ENCODE measurements at regions not wholly inside any gene's neighbourhood (a gene's known extent, or its start where the extent isn't known, plus 50 kb on each side); places are given as distances from the start of the nearest gene placed in this dataset.

- H3K4me1 ChIP-seq (ENCODE audit: insufficient read depth, low read length, severe bottlenecking) = no peaks in the 10 kb centered on the region
Observed at GRCh38 chrX:10851809-10852208, 231.4 kb upstream of the MID1 start.

GRCh38 chrX:10854594-10854993 is 234.2 kb upstream of the MID1 start:
- Histone ChIP-seq H3K4me1 (ENCODE audit: insufficient read depth, low read length, severe bottlenecking) (no peaks in the 10 kb centered on the region), H3K4me3 (ENCODE audit: low read depth, low read length, poor library complexity, severe bottlenecking) (no peak overlapping the region), H3K27me3 (ENCODE audit: insufficient read depth, low read length) (no peaks in the 10 kb centered on the region), H3K9ac (ENCODE audit: low read length) (no peak overlapping the region), H3K79me2 (ENCODE audit: insufficient read depth, low read length) (no peaks in the 10 kb centered on the region), H3K4me2 (ENCODE audit: low read length) (no peak overlapping the region), H3K36me3 (ENCODE audit: insufficient read depth, low read length) (no peaks in the 10 kb centered on the region), H4K20me1 (ENCODE audit: insufficient read depth, low read length) (no peaks in the 10 kb centered on the region), H3K9me3 (ENCODE audit: low read length) (no peaks in the 10 kb centered on the region), H3K9me2 (ENCODE audit: low read depth, low read length) (no peaks in the 10 kb centered on the region), H3F3A (ENCODE audit: insufficient read depth, low read length) (no peaks in the 10 kb centered on the region), H2AFZ (ENCODE audit: low read length) (no peak overlapping the region), H3K27ac (ENCODE audit: low read depth, low read length, poor library complexity, severe bottlenecking) (no peak overlapping the region)
- TF ChIP-seq CTCF (IDR thresholded peaks at IDR 0.05; ENCODE audit: low read length) = no peak
- TF ChIP-seq EZH2 (IDR thresholded peaks at IDR 0.05; ENCODE audit: borderline replicate concordance, low read length) = no peak

More at GRCh38 chrX:10851809-10852208, 231.4 kb upstream of the MID1 start:
- Histone ChIP-seq H3K27ac (ENCODE audit: low read depth, low read length, poor library complexity, severe bottlenecking) (no peak overlapping the region), H3F3A (ENCODE audit: insufficient read depth, low read length) (no peaks in the 10 kb centered on the region), H3K9ac (ENCODE audit: low read length) (no peak overlapping the region), H2AFZ (ENCODE audit: low read length) (no peak overlapping the region), H3K4me3 (ENCODE audit: low read depth, low read length, poor library complexity, severe bottlenecking) (no peak overlapping the region), H3K9me2 (ENCODE audit: low read depth, low read length) (no peaks in the 10 kb centered on the region), H3K4me2 (ENCODE audit: low read length) (no peak overlapping the region), H4K20me1 (ENCODE audit: insufficient read depth, low read length) (no peaks in the 10 kb centered on the region), H3K9me3 (ENCODE audit: low read length) (no peaks in the 10 kb centered on the region), H3K36me3 (ENCODE audit: insufficient read depth, low read length) (no peaks in the 10 kb centered on the region), H3K27me3 (ENCODE audit: insufficient read depth, low read length) (no peaks in the 10 kb centered on the region), H3K79me2 (ENCODE audit: insufficient read depth, low read length) (no peaks in the 10 kb centered on the region)
- TF ChIP-seq EZH2 (IDR thresholded peaks at IDR 0.05; ENCODE audit: borderline replicate concordance, low read length) (no peak), CTCF (IDR thresholded peaks at IDR 0.05; ENCODE audit: low read length) (no peak)

- Histone ChIP-seq H3K27ac (ENCODE audit: low read depth, low read length, poor library complexity, severe bottlenecking) (no peak overlapping the region), H3K79me2 (ENCODE audit: insufficient read depth, low read length) (no peaks in the 10 kb centered on the region), H3K9me3 (ENCODE audit: low read length) (no peaks in the 10 kb centered on the region), H3K9ac (ENCODE audit: low read length) (no peak overlapping the region), H3K4me3 (ENCODE audit: low read depth, low read length, poor library complexity, severe bottlenecking) (no peak overlapping the region), H3K9me2 (ENCODE audit: low read depth, low read length) (no peaks in the 10 kb centered on the region), H3K4me2 (ENCODE audit: low read length) (no peak overlapping the region), H3K36me3 (ENCODE audit: insufficient read depth, low read length) (no peaks in the 10 kb centered on the region), H3K4me1 (ENCODE audit: insufficient read depth, low read length, severe bottlenecking) (no peaks in the 10 kb centered on the region), H2AFZ (ENCODE audit: low read length) (no peak overlapping the region), H3K27me3 (ENCODE audit: insufficient read depth, low read length) (no peaks in the 10 kb centered on the region), H3F3A (ENCODE audit: insufficient read depth, low read length) (no peaks in the 10 kb centered on the region), H4K20me1 (ENCODE audit: insufficient read depth, low read length) (no peaks in the 10 kb centered on the region)
- no peak for TF ChIP-seq CTCF (IDR thresholded peaks at IDR 0.05; ENCODE audit: low read length)
- no peak for TF ChIP-seq EZH2 (IDR thresholded peaks at IDR 0.05; ENCODE audit: borderline replicate concordance, low read length)
Observed at GRCh38 chrX:10855845-10856244, 235.5 kb upstream of the MID1 start.
